Subcutaneous abdominal adipose tissue (tissue), 5 donors: ENCODE measurements at regions not wholly inside any gene's neighbourhood (a gene's known extent, or its start where the extent isn't known, plus 50 kb on each side); places are given as distances from the start of the nearest gene placed in this dataset.
"Not testable (repeated sequence)": the region's sequence is repeated elsewhere in the genome, so short reads cannot be mapped to it uniquely, and the experiment has no call there.

Experiments used
- H3K27ac ChIP-seq: one replicate; pipeline ENCODE4 v1.7.0; 2013; ENCODE audit warnings: low read depth, mild to moderate bottlenecking, inconsistent platforms, low read length, moderate library complexity
- H3K27me3 ChIP-seq, 5 donors: one replicate each; pipeline ENCODE4 v1.7.0; 2013; ENCODE audit warnings: low read length in 5 of 5, inconsistent platforms in 1 of 5; ENCODE audit not compliant: control insufficient read depth in 5 of 5, insufficient read depth in 4 of 5
- H3K36me3 ChIP-seq, 5 donors: one replicate each; pipeline ENCODE4 v1.7.0; 2013; ENCODE audit warnings: low read length in 5 of 5; ENCODE audit not compliant: control insufficient read depth in 5 of 5, insufficient read depth in 5 of 5
- H3K4me1 ChIP-seq, 5 donors: one replicate each; pipeline ENCODE4 v1.7.0; 2013; ENCODE audit warnings: low read length in 5 of 5, mild to moderate bottlenecking in 3 of 5, moderate library complexity in 1 of 5; ENCODE audit not compliant: control insufficient read depth in 5 of 5, insufficient read depth in 5 of 5
- H3K4me3 ChIP-seq, 5 donors: one replicate each; pipeline ENCODE4 v1.7.0; 2013; ENCODE audit warnings: low read length in 5 of 5, low read depth in 1 of 5
- H3K9ac ChIP-seq, 5 donors: one replicate each; pipeline ENCODE4 v1.7.0; 2013; ENCODE audit warnings: low read length in 5 of 5, mild to moderate bottlenecking in 4 of 5, moderate library complexity in 3 of 5
- H3K9me3 ChIP-seq, 5 donors: one replicate each; pipeline ENCODE4 v1.7.0; 2013; ENCODE audit warnings: low read length in 5 of 5; ENCODE audit not compliant: control insufficient read depth in 5 of 5
- donor health status: healthy.
- donor health status: healthy.
- donor health status: healthy.
- donor health status: healthy.
- donor health status: healthy.

GRCh38 chr7:76891771-76892170 is 140.4 kb downstream of the SPDYE17 start:
- not testable (repeated sequence) for H3K4me3 ChIP-seq, H3K27ac ChIP-seq, H3K27me3 ChIP-seq, H3K9ac ChIP-seq, H3K36me3 ChIP-seq, H3K9me3 ChIP-seq, H3K4me1 ChIP-seq

- not testable (repeated sequence) for H3K4me1 ChIP-seq, H3K27me3 ChIP-seq, H3K4me3 ChIP-seq, H3K9ac ChIP-seq, H3K9me3 ChIP-seq, H3K36me3 ChIP-seq, H3K27ac ChIP-seq
Observed at GRCh38 chr7:76879733-76880288, 152.3 kb downstream of the SPDYE17 start.

- H3K27me3 ChIP-seq, H3K4me1 ChIP-seq, H3K9me3 ChIP-seq, H3K36me3 ChIP-seq, H3K4me3 ChIP-seq, H3K27ac ChIP-seq, H3K9ac ChIP-seq: not testable (repeated sequence)
Observed at GRCh38 chr7:76875760-76876159, 156.4 kb downstream of the SPDYE17 start.

GRCh38 chr7:76870504-76870808 is 161.7 kb downstream of the SPDYE17 start:
- H3K27ac ChIP-seq, H3K9ac ChIP-seq, H3K4me1 ChIP-seq, H3K9me3 ChIP-seq, H3K27me3 ChIP-seq, H3K36me3 ChIP-seq, H3K4me3 ChIP-seq: not testable (repeated sequence)

GRCh38 chr7:76867364-76867889 is 164.7 kb downstream of the SPDYE17 start:
- H3K36me3 ChIP-seq, H3K27me3 ChIP-seq, H3K9me3 ChIP-seq, H3K9ac ChIP-seq, H3K4me3 ChIP-seq, H3K27ac ChIP-seq: not testable (repeated sequence)
- H3K4me1 ChIP-seq: peaks cover 0 to 14% (median 6%) of the 10 kb centered on the region in 5 donors

- not testable (repeated sequence) for H3K9me3 ChIP-seq, H3K4me3 ChIP-seq, H3K27me3 ChIP-seq, H3K9ac ChIP-seq, H3K36me3 ChIP-seq
- peaks cover 0 to 12% (median 3%) of the 10 kb centered on the region in 5 donors for H3K4me1 ChIP-seq
- peak overlapping the region; percentile 15 for H3K27ac ChIP-seq
Observed at GRCh38 chr7:76863150-76863773, 168.9 kb downstream of the SPDYE17 start.

GRCh38 chr7:76862241-76862640 is 169.9 kb downstream of the SPDYE17 start:
- H3K4me3 ChIP-seq, H3K27me3 ChIP-seq, H3K27ac ChIP-seq, H3K9me3 ChIP-seq, H3K9ac ChIP-seq, H3K36me3 ChIP-seq: not testable (repeated sequence)
- peaks cover 0 to 12% (median 3%) of the 10 kb centered on the region in 5 donors for H3K4me1 ChIP-seq

- H3K9ac ChIP-seq, H3K27ac ChIP-seq, H3K4me3 ChIP-seq, H3K27me3 ChIP-seq, H3K9me3 ChIP-seq, H3K36me3 ChIP-seq: not testable (repeated sequence)
- H3K4me1 ChIP-seq: peaks cover 0 to 12% (median 3%) of the 10 kb centered on the region in 5 donors
Observed at GRCh38 chr7:76859933-76860332, 172.2 kb downstream of the SPDYE17 start.

- H3K4me1 ChIP-seq, H3K27ac ChIP-seq, H3K4me3 ChIP-seq, H3K36me3 ChIP-seq, H3K9ac ChIP-seq, H3K9me3 ChIP-seq, H3K27me3 ChIP-seq: not testable (repeated sequence)
Observed at GRCh38 chr7:76854631-76855030, 177.5 kb downstream of the SPDYE17 start.

- not testable (repeated sequence) for H3K4me1 ChIP-seq, H3K9me3 ChIP-seq, H3K9ac ChIP-seq, H3K27ac ChIP-seq, H3K27me3 ChIP-seq, H3K36me3 ChIP-seq, H3K4me3 ChIP-seq
Observed at GRCh38 chr7:76852787-76853584, 179.2 kb downstream of the SPDYE17 start.
